CD4-positive, alpha-beta T cell treated with Interleukin-2 at 100 ng/mL for 4 hours (primary cell): ENCODE measurements at regions not wholly inside any gene's neighbourhood (a gene's known extent, or its start where the extent isn't known, plus 50 kb on each side); places are given as distances from the start of the nearest gene placed in this dataset.
"Not testable (repeated sequence)": the region's sequence is repeated elsewhere in the genome, so short reads cannot be mapped to it uniquely, and the experiment has no call there.

Experiments
- DNase-seq: peaks from one replicate; pipeline ENCODE4 v3.0.0-alpha.2; 2020; ENCODE audit warnings: low spot score

DNA sequence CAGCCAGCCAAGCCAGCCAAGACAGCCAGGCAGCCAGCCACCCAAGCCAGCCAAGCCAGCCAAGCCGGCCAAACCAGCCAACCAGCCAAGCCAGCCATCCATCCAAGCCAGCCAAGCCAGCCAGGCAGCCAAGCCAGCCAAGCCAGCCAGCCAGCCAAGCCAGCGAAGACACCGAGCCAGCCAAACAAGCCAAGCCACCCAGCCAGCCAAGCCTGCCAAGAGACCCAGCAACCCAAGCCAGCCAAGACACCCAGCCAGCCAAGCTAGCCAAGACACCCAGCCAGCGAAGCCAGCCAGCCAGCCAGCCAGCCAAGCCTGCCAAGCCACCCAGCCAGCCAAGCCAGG, 318.0 kb upstream of the PLGLB2 start:
- DNase-seq = not testable (repeated sequence)

DNA sequence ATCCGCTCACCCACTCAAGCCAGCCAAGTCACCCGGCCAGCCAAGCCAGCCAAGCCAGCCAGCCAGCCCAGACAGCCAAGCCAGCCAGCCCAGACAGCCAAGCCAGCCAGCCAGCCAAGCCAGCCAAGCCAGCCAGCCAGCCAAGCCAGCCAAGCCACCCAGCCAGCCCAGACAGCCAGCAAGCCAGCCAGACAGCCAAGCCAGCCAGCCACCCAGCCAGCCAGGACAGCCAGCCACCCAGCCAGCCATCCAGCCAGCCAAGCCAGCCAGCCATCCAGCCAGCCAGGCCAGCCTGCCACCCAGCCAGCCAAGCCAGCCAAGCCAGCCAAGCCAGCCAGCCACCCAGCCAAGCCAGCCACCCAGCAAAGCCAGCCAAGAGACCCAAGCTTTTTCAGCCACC, 316.8 kb upstream of the PLGLB2 start:
- DNase-seq = not testable (repeated sequence)

DNA sequence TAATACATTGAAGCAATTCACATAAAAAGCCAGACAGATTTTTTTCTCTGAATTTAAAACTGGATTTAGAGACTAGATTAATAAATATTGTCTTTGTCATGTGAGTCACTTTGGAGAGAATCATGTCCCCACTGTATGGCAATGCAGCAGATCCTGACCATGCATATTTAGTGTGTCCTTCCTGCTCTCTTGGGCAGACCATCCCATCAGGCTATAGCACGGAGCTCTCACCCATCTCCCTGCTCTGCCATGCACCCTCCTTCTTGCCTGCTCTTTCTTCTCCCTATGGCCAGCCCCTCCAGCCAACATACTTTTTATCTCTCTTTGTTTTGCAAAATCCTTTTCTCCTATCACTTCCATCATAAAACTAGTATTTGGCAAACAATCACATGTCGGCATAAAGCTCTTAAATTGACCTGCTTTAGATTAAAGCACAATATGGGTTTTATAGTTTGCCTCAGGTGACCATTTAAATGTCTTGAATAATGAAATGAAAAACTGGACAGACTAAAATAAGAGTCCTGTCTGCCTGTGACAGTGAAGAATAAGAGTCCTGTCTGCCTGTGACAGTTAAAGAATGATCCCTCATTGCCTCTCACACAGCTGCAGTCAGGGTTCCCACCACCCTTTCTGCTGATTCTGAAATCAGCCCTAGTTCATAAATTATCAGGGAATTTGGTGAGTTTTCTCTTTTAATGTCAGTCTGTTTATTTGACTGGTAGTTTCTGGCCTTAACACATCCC, 315.0 kb upstream of the PLGLB2 start:
- not testable (repeated sequence) for DNase-seq

DNA sequence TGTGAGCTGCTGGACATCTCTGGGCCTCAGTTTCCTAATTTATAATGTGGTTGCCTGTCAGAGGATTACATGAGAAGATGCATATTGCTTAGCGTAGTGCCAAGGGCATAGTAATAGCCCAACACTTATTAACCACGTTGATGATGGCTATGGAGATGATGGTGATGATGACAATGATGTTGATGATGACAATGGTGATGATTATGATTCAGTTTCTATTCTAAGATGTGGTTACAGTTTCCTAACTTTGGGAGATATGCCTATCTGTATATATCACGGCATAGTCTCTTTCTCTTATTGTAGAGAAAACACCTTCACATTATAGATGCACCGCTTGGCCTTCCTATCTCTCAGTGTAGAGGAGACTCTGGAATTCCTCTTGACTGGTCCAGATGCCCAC, 311.9 kb upstream of the PLGLB2 start:
- DNase-seq = not testable (repeated sequence)

DNA sequence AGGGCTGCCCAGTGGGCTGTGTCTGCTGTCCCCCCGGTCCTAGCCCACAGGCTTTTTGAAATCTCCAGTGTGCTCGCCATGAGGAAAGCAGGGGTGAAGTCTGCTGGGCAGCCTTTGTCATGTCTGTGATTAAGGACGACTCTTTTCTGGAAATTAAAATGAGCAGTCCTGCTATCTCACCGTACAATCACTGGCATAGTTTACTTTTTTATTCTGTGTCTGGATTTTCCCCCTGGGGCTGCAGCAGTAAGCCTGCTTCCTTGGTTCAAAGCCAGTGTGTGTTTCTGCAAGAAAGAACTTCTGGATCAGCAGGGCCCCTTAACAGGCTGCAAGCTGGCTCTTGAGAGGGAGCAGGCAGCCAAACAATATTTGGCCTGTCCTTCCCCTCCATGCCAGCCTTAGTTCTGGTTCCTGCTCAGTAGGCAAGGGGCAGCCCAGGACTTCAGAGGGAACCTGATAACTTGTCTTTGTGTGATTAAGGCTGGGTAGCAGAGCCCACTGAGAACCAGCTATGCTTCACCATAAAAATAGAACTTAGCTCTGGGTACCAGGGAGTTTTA, 310.1 kb upstream of the PLGLB2 start:
- DNase-seq = not testable (repeated sequence)

DNA sequence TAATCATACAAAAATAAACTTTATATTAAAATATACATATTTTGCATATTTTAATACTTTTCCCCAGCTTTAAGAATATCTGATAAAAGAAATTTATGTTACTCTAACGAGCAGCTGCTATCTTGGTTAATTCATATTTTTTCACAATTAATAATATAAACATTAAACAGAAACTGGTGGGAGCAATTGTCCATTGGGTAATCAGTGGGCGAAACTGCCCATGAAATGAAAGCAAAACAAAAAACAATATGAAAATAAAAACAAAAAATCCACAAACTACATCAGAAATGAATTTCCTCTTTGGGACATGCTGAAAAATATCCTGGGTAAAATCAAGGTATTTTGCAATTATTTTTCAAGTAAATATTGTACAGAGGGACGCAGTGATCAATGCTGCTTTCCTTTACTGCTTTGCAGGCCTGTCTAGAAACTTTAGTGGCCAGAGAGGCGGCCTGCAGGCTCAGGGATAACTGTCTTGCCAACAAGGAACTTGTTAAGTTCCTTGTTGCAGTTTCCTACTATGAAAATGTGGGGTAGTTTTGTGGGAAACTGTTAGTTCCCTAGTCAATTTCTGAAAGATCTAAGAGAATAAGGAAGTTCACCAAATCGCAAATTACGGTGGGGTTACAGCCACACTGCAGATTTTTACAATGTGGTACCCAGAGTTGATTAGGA, 309.0 kb upstream of the PLGLB2 start:
- DNase-seq = not testable (repeated sequence)

DNA sequence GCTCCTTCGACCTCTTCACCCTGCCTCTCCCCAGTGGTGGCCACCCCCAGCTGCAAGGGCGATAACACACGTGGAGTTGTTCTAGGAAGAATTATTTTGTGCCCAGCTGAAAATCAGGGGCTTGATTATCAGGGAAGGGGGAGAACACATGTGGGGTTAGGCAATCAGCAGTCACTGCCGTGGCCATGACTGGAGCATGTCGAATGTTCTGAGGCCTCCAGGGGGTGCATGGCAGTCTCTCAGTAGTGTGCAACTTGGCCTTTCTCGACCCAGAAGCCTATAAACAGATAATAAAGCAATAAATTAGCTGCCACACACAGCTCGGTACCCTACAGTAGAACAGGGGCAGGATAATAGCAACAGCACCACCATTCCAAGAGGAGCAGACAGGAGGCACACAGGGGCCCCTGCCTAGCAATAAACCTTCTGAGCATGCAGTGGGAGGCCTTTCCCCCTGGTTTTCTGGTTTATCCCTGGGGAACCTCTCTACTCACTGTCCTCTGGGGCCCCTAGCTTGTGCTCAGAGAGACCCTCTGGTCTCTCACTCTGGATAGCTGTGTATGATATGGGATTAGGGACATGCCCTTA, 308.2 kb upstream of the PLGLB2 start:
- DNase-seq = not testable (repeated sequence)

DNA sequence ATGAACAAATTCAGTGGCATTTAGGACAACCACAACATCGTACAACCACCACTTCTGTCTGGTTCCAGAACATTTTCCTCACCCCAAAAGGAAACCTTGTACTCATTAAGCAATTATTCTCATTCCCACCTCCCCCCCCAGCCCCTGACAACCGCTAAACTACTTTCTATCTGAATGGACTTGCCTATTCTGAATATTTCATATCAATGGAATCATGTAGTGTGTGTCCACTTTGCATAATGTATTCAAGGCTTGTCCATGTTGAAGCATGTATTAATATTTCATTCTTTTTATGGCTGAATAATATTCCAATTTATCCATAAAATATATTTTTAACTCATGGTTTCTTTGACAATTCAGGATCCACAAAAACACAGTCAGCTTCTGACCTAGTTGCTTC, 307.2 kb upstream of the PLGLB2 start:
- DNase-seq = not testable (repeated sequence)

DNA sequence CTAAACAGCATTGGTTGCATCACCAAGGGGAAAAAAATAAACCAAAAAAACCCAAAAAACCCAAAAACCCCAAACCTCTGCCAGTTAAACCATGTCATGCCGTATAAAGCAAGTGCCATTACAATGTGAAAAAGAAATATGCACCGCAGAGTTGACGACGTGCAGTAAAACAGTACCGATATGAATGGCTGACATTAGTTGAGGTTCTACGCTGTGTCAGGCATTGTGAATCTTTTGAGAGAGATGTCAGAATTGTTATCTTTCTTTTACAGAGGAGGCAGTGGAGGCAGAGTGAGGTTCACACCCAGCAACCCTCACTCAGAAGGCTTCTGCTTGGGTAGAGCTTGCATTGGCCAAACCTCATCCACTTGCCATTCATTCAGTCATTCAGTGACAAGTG, 306.5 kb upstream of the PLGLB2 start:
- not testable (repeated sequence) for DNase-seq

DNA sequence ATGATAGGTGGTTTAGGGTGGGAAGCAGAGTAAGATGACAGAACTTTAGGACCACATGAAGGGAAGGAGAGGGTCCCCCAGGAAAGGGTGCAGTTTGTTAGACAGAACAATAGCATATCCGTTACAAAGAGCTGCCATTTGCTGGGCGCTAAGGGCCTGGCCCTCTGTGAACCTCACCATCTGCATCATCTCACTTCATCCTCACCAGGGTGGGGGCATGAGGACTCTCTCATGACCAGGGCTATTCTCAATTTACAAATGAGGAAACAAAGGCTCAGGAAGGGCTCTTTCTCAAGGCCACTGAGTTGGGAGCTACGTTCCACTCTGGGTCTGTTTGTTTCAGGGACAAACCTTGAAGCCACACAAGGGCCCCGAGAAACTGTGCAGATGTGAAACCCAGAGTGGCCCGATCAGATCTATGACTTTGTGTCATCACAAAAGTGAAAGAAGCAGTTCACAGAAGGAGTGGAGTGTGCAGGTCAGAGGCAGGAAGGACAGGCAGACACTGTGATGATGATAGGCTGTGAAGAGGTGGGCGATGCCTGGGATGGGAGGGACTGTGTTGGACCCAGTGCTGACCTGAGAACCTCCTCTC, 304.8 kb upstream of the PLGLB2 start:
- DNase-seq = peak; percentile 16

DNA sequence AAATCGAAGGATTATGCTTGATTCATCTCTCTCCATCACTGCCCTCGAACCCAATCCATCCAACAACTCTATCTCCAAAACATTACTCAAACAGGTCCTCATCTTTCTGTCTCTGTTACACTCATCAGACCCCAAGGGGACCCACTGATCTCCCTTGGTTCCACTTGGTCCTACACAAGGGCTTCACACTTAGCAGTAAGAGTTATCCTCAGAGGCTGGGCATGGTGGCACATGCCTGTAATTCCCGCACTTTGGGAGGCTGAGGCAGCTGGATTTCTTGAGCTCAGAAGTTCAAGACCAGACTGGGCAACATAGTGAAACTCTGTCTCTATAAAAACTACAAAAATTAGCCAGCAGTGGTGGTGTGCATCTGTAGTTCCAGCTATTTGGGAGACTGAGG, 302.9 kb upstream of the PLGLB2 start:
- DNase-seq = not testable (repeated sequence)

DNA sequence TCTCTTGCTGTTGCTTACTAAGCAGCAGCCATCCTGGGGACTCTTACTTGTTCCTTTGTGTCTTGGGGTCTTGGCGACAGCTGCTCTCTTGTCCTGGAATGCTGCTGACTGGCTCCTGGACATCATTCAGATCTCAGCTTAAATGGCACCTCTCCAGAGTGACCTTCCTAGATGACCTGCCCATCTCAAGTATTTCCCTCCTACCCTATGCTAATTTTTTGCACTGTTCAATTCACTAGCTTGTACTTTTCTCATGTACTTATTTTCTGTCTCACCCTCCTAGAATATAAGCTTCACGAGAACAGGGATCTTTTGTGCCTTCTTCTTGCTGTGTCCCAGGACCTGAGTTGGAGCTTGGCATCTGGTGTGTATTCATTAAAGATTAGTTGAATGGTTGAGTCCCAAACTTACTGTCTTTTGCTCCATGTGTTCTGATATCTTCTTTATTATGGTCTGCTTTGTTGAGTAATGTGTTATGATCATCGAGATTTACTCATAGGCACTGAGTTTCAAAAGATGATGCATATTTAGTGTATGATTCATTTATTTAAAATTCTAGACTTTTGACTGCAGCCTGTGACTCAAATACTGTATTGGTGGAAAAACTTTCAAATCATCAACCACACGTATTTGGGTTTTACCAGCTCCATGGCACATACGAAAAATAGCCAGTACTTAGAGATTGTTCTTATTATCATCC, 302.1 kb upstream of the PLGLB2 start:
- DNase-seq = not testable (repeated sequence)

DNA sequence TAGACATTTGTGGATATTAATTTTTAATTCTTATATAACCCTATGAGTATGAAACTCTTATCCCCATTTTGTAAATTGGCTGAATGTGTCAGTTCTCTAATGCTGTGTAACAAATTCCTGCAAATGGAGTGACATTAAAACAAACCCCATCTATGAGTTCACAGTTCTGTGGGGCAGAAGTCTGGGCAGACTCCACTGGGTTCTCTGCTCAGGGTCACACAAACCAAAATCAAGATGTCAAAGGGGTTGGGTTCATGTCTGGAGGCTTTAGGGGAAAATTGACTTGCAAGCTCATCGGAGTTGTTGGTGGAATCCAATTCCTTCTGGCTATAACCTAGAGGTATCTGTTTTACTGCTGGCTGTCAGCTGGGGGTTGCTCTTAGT, 301.6 kb upstream of the PLGLB2 start:
- not testable (repeated sequence) for DNase-seq

DNA sequence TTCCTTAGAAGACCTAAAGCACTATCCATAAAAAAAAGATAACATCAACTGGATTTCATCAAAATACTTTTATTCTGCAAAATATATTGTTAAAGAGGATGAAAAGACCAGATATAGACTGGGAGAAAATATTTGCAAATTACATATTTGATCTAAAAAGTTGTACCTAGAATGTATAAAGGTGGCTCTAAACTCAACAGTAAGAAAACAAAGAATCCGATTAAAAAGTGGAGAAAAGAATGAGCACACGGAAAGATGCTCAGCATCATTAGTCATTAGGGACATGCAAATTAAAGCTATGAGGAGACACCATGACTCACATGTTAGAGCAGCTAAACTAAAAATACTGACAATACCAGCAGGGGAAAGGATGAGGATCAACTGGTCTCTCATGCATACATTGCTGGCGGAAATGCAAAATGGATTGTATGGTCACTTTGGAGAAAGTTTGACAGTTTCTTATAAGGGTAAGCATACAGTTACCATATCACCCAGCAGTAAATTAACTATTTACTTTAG, 298.4 kb upstream of the PLGLB2 start:
- DNase-seq = not testable (repeated sequence)

DNA sequence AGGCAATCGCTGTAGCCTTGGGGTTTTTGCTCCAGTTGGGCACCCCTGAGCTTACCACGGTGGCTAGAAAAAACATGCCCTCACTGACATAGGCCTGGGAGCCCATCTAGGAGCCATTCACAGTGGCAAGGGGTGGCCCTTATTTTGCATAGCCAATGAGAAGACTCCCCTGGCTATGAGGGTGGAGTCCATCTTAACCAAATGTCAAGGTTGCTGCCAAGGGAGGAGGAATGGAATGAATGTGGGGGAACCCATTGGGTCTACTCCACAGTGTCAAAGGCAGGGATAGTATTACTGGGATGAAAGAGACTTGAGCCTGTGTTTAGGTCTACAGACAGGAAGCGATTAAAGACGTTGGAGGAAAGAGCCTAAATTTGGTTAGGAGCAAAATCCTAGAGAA, 295.7 kb upstream of the PLGLB2 start:
- DNase-seq = not testable (repeated sequence)

DNA sequence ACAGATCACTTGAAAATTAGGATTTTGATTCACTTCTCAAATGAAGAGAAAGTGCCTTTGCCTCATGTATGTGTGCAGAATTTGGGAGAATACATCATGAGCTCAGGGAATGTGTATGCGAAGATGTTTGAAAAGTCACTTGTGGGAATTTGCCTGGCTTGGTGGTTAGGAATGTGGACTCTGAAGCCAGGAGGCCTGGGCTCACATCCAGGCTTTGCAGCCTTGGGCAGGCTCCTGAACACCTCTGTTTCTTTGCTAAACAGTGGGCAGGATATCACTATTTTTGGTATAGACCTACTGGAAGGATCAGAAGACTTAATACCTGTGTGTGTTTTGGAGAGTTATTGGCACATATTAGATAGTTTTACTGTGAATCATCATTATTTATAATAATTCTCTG, 295.0 kb upstream of the PLGLB2 start:
- not testable (repeated sequence) for DNase-seq

DNA sequence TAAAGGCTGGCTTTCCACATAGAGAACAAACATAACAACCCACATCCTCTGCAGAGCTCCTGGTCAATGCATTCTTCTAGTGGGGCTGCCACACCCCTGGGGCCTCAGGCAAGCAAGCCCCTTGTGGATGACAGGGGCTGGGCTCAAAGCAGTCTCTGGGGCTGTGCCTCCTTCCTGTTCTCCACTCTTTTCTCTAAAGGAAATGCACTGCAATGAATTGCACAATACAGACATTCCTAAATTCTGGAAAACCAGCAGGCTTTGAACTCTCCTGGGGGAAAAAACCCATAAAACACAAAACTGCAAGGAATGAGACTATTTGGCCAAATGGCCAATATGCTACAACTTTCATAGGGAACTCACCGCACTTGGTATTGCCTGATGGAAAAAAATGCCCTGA, 293.9 kb upstream of the PLGLB2 start:
- DNase-seq = not testable (repeated sequence)

DNA sequence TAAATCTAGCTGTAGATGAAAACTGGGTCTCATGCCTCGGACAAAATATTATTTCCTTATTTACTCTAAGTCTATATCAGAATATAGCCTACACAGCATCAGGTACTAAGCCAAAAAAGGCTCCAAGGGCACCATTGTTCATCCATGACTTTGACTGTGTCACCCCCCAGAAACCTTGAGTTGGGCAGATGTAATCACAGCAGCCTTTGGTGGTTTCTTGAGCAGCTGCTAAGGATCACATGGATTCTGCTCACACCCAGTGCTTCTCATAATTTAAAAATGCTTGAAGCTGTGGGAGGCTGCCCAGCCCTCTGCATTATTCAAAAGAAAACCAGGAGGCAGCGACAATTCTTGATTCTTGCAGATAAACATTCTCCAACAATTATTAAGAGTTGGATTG, 293.5 kb upstream of the PLGLB2 start:
- not testable (repeated sequence) for DNase-seq

DNA sequence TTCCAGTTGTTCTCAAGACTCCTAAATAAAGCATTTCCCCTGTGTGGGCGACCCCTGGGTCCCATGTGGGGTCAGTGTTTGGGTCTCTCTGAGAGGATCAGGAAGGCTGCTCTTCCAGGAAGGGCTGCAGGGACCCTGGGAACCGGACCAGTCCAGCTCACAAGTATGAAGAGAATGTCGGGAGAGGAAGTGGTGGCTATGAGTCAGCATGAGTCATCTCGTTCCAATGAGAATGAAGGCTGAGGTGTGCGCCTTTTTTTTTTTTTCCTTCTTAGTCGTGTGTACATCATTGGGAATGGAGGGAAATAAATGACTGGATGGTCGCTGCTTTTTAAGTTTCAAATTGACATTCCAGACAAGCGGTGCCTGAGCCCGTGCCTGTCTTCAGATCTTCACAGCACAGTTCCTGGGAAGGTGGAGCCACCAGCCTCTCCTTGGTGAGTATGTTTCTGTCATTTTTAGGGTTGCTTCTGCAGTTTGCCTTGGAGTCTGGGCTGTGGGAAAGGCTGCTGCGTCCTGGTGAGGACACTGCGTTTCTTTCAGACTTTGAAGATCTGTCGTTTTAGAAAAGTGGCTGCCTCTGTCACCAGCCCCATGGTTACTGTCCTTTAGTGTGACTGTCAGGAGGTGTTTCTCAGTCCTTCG, 292.6 kb upstream of the PLGLB2 start:
- DNase-seq = not testable (repeated sequence)

DNA sequence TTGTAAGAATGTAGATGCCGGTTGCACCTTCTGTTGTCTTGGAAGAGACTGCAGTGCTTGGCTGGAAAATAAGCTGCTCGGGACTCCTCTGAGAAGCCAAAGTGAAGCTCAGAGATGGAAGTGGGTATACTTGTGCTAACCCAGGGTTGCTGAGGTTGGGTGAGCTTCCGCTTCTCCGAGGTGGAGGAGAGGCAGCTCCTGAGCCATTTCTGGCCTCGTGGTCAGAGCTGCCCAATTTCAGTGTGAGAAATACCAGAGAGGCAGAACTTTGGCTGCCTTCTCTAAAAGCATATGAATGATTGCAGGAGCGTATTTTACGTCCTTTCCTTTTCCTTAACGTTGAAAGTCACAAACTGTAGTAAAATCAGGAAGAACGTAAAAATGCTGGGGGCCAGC, 292.0 kb upstream of the PLGLB2 start:
- not testable (repeated sequence) for DNase-seq

DNA sequence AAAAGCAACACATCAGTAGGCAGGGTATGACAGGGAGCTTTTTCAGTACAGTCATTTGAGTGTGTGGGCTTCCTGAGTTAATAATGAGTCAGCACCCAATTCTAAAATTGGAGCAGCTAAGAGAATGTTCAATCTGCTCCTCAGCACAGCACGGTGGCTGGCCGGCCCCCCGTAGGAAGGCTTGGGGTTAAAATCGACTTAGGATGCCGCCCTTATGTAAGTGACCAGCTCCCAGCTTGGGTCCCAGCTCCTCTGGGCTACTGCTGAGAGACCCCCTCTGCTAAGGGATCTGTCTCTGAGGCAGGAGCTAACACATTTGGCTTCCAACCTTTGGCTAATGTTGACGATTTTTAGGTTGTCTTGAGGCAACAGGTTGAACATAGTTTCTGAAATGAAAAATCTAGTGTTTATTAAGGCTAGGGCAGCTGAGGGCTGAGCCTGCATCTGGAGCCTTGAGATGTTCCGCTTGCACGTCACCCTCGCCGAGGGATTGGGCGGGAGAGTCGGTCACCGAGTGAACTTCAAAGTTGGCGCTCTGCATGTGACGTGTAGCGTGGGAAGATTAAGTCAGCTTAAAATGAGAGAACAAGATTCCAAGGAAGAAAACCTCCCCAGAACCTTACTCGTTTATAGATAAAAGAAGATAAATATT, 291.3 kb upstream of the PLGLB2 start:
- DNase-seq = not testable (repeated sequence)
